Kidney epithelial cell (primary cell): ENCODE measurements at regions not wholly inside any gene's neighbourhood (a gene's known extent, or its start where the extent isn't known, plus 50 kb on each side); places are given as distances from the start of the nearest gene placed in this dataset.

Experiments
- DNase-seq: peaks from one replicate; pipeline ENCODE4 v3.0.0-alpha.2; 2010; ENCODE audit warnings: low read depth
- H3K27me3 ChIP-seq: 2 replicates; pipeline ENCODE4 v1.6.0; 2011; ENCODE audit warnings: low read length; ENCODE audit not compliant: control insufficient read depth, insufficient read depth
- H3K36me3 ChIP-seq: 2 replicates; pipeline ENCODE4 v1.5.1; 2011; ENCODE audit warnings: low read length; ENCODE audit not compliant: control insufficient read depth, insufficient read depth
- H3K4me3 ChIP-seq: 2 replicates; pipeline ENCODE4 v1.5.1; 2011; ENCODE audit warnings: low read depth, mild to moderate bottlenecking, control low read depth, low read length
- TF ChIP-seq, protein P1 (sequence below): IDR thresholded peaks from 2 replicates; pipeline ENCODE4 v1.5.1; 2011; ENCODE audit warnings: mild to moderate bottlenecking, moderate library complexity, low read length, control low read depth, inconsistent platforms; ENCODE audit not compliant: insufficient read depth, poor library complexity, severe bottlenecking

GRCh38 chr18:22695674-22696073 is 237.5 kb upstream of the RBBP8 start:
- no peaks in the 10 kb centered on the region for H3K36me3 ChIP-seq
- no peak for DNase-seq
- TF ChIP-seq, protein P1, sequence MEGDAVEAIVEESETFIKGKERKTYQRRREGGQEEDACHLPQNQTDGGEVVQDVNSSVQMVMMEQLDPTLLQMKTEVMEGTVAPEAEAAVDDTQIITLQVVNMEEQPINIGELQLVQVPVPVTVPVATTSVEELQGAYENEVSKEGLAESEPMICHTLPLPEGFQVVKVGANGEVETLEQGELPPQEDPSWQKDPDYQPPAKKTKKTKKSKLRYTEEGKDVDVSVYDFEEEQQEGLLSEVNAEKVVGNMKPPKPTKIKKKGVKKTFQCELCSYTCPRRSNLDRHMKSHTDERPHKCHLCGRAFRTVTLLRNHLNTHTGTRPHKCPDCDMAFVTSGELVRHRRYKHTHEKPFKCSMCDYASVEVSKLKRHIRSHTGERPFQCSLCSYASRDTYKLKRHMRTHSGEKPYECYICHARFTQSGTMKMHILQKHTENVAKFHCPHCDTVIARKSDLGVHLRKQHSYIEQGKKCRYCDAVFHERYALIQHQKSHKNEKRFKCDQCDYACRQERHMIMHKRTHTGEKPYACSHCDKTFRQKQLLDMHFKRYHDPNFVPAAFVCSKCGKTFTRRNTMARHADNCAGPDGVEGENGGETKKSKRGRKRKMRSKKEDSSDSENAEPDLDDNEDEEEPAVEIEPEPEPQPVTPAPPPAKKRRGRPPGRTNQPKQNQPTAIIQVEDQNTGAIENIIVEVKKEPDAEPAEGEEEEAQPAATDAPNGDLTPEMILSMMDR: no peak
- H3K27me3 ChIP-seq: no peaks in the 10 kb centered on the region
- H3K4me3 ChIP-seq: no peak overlapping the region

- TF ChIP-seq, protein P1: no peak
- DNase-seq: no peak
- no peak overlapping the region for H3K4me3 ChIP-seq
- no peaks in the 10 kb centered on the region for H3K36me3 ChIP-seq
- no peaks in the 10 kb centered on the region for H3K27me3 ChIP-seq
Observed at GRCh38 chr18:22697561-22697960, 235.6 kb upstream of the RBBP8 start.

DNA sequence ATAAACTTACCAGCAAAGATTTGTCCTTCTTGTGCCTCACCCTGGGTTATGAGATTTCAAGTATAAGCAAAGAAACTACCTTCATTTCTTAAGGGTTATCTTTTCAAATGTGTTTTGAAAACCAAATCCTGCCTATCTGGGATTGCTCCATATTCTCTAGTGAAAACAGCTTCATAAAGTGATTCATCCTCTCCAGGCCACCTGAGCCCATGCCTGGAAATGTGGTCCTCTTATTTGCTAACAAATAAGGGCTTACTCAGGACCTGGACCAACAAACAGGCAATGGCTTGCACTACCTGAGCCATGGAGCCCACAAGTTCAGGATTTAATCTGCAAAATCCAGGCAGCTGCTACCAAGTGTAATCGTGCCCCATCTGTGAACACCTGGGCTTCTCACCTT is 234.4 kb upstream of the RBBP8 start:
- TF ChIP-seq, protein P1: no peak

GRCh38 chr18:22699629-22700028 is 233.5 kb upstream of the RBBP8 start:
- Histone ChIP-seq H3K36me3 (no peaks in the 10 kb centered on the region), H3K27me3 (no peaks in the 10 kb centered on the region), H3K4me3 (no peak overlapping the region)
- no peak for DNase-seq
- TF ChIP-seq, protein P1: no peak

More for the DNA sequence above, 234.4 kb upstream of the RBBP8 start:
- Histone ChIP-seq H3K36me3 (no peaks in the 10 kb centered on the region), H3K27me3 (no peaks in the 10 kb centered on the region), H3K4me3 (no peak overlapping the region)
- no peak for DNase-seq

DNA sequence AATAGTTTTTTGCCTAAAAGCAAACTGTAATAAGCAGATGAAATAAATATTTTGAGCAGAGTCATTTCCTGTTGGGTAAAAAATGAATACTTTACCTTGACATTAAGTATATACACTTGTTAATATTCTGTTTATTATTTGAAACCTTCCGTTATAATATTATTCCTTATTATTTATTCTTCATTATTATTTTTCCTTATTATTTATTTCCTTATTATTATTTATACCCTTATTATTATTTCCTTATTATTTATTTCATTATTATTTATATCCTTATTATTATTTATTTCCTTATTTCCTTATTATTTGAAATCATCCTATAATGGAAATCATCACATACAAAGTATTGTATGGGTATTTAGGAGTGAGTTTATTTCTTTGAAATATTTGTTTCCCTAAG is 232.2 kb upstream of the RBBP8 start:
- TF ChIP-seq, protein P1: no peak
- DNase-seq: no peak
- Histone ChIP-seq H3K36me3 (no peaks in the 10 kb centered on the region), H3K4me3 (no peak overlapping the region), H3K27me3 (no peaks in the 10 kb centered on the region)

DNA sequence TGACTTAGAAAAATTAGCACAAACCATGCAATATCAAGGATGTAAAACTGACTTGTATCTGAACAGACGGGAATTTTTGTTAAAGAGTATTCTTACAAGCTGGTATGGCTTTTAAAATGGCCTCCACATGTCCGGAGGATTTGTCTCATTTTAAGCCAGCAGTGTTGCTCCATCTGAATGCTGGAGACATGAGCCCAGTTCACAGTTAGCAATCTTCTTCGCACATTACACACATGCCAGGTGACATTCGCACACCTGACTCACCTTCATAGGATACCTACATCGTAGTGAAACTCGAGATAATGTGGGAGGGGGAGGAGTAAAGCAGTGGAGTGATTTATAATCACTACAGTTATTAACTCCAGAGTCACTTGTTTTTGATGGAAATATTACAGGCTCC is 231.8 kb upstream of the RBBP8 start:
- no peak for DNase-seq
- TF ChIP-seq, protein P1: no peak
- Histone ChIP-seq H3K27me3 (no peaks in the 10 kb centered on the region), H3K4me3 (no peak overlapping the region), H3K36me3 (no peaks in the 10 kb centered on the region)
